GM12878 (cell line): ENCODE measurements at regions not wholly inside any gene's neighbourhood (a gene's known extent, or its start where the extent isn't known, plus 50 kb on each side); places are given as distances from the start of the nearest gene placed in this dataset.

Source experiments
- ATAC-seq: fragments of 200-7000 bp; cut with Tn5 transposase; 3 replicates; pipeline ENCODE4 v1.9.1; 2020; ENCODE audit warnings: mild to moderate bottlenecking, moderate library complexity
- BruUV-seq: library from RNA; stranded (reverse); fragments of 400-500 nt; replicated peaks from 2 replicates; lab custom pipeline; 2021; lab: Mats Ljungman, UMichigan
- CTCF ChIA-PET: fragments of 300-600 bp; sonication (Branson Sonifier 250); formaldehyde crosslinking; extraction: SDS; loops from one replicate; lab custom pipeline; 2021; ENCODE audit warnings: inconsistent platforms; lab: Yijun Ruan, JAX
- POLR2A ChIA-PET: fragments of 350-600 bp; formaldehyde crosslinking; extraction: SDS; loops from one replicate; lab custom pipeline; 2021; ENCODE audit warnings: inconsistent platforms; lab: Charles Lee
- RAD21 ChIA-PET: fragments of 300-600 bp; sonication (Branson Sonifier 250); formaldehyde crosslinking; loops from one replicate; lab custom pipeline; 2023; ENCODE audit warnings: antibody characterized with exemption; ENCODE audit not compliant: unreplicated experiment; lab: Charles Lee
- SMC1A ChIA-PET: fragments of 300-600 bp; sonication (Branson Sonifier 250); formaldehyde crosslinking; loops from one replicate; lab custom pipeline; 2023; ENCODE audit not compliant: unreplicated experiment, uncharacterized antibody; lab: Charles Lee
- DNase-seq: peaks from one replicate; pipeline ENCODE4 v3.0.0-alpha.2; 2011; ENCODE audit warnings: low read depth, low spot score
- FAIRE-seq: peaks from 3 replicates; lab custom pipeline; 2011; peaks lifted over from hg19 to GRCh38; lab: Jason Lieb, UNC
- H2AFZ ChIP-seq: 2 replicates; pipeline ENCODE4 v1.6.0; 2011; ENCODE audit warnings: low read depth, low read length, control low read depth; ENCODE audit not compliant: control insufficient read depth
- H3K27ac ChIP-seq: 2 replicates; pipeline ENCODE4 v1.5.1; 2011; ENCODE audit warnings: control low read depth; ENCODE audit not compliant: control insufficient read depth, insufficient read depth
- H3K27me3 ChIP-seq, 2 experiments: replicated peaks in 1 of 2; 2 replicates each; pipeline versions ENCODE4 v1.6.0 to v1.6.1; 2011; ENCODE audit warnings: low read length in 1 of 2; ENCODE audit not compliant: control insufficient read depth in 2 of 2, insufficient read depth in 2 of 2
- H3K36me3 ChIP-seq, 2 experiments: 2 replicates each; pipeline ENCODE4 v1.5.1; 2011; ENCODE audit warnings: low read length in 1 of 2; ENCODE audit not compliant: control insufficient read depth in 2 of 2, insufficient read depth in 2 of 2
- H3K4me1 ChIP-seq: 2 replicates; pipeline ENCODE4 v1.6.1; 2011; ENCODE audit warnings: mild to moderate bottlenecking, low read length, moderate library complexity, mixed read lengths; ENCODE audit not compliant: control insufficient read depth, insufficient read depth
- H3K4me2 ChIP-seq: 2 replicates; pipeline ENCODE4 v1.6.0; 2011; ENCODE audit warnings: control low read depth; ENCODE audit not compliant: control insufficient read depth, insufficient read depth
- H3K4me3 ChIP-seq: fragments of 200-600 bp; sonication (generic); 2 replicates; pipeline ENCODE4 v1.5.1; 2016
- H3K79me2 ChIP-seq: 2 replicates; pipeline ENCODE4 v1.6.0; 2011; ENCODE audit warnings: low read length; ENCODE audit not compliant: control insufficient read depth, insufficient read depth
- H3K9ac ChIP-seq: 2 replicates; pipeline ENCODE4 v1.8.0; 2011; ENCODE audit warnings: low read length, control low read depth, mixed read lengths; ENCODE audit not compliant: control insufficient read depth, insufficient read depth
- H3K9me3 ChIP-seq: replicated peaks from 3 replicates; pipeline ENCODE4 v1.5.1; 2011; ENCODE audit warnings: mild to moderate bottlenecking, low read length; ENCODE audit not compliant: control insufficient read depth, insufficient read depth
- H4K20me1 ChIP-seq: 2 replicates; pipeline ENCODE4 v1.6.0; 2011; ENCODE audit not compliant: control insufficient read depth, insufficient read depth
- BCL11A ChIP-seq: IDR thresholded peaks from 2 replicates; pipeline ENCODE4 v1.6.1; 2011; ENCODE audit warnings: low read depth, low read length
- CREB1 ChIP-seq: IDR thresholded peaks from 2 replicates; pipeline ENCODE4 v1.6.1; 2012; ENCODE audit warnings: low read depth, mild to moderate bottlenecking, inconsistent platforms
- GATAD2B ChIP-seq: fragments of 450-650 bp; conservative IDR thresholded peaks from 2 replicates; pipeline ENCODE4 v1.6.1; 2017; ENCODE audit warnings: low read depth, mild to moderate bottlenecking, moderate library complexity
- JUND ChIP-seq: IDR thresholded peaks from 2 replicates; pipeline ENCODE4 v1.6.1; 2012; ENCODE audit warnings: low read depth, mild to moderate bottlenecking, low read length, improper control_type of control experiment, moderate library complexity
- MEF2A ChIP-seq: IDR thresholded peaks from 2 replicates; pipeline ENCODE4 v1.6.1; 2011; ENCODE audit warnings: low read depth, mild to moderate bottlenecking, low read length, moderate library complexity; ENCODE audit not compliant: insufficient read depth
- MEF2B ChIP-seq: fragments of 450-650 bp; IDR thresholded peaks from 2 replicates; pipeline ENCODE4 v1.6.1; 2018; ENCODE audit warnings: mild to moderate bottlenecking, moderate library complexity; ENCODE audit not compliant: partially characterized antibody, poor library complexity, severe bottlenecking
- MYC ChIP-seq: IDR thresholded peaks from 2 replicates; pipeline ENCODE4 v1.6.1; 2011; ENCODE audit warnings: mild to moderate bottlenecking, low read length, moderate library complexity, inconsistent platforms; ENCODE audit not compliant: insufficient read depth, insufficient replicate concordance, insufficient read length, severe bottlenecking
- POLR2AphosphoS5 ChIP-seq: IDR thresholded peaks from 2 replicates; pipeline ENCODE4 v1.6.1; 2011; ENCODE audit warnings: mild to moderate bottlenecking, low read length, inconsistent platforms
- RUNX3 ChIP-seq: IDR thresholded peaks from 2 replicates; pipeline ENCODE4 v1.6.1; 2012; ENCODE audit warnings: low read length, inconsistent platforms
- SPI1 ChIP-seq: IDR thresholded peaks from 2 replicates; pipeline ENCODE4 v1.6.1; 2011; ENCODE audit warnings: low read depth, mild to moderate bottlenecking, low read length, moderate library complexity, borderline replicate concordance; ENCODE audit not compliant: insufficient read depth
- TBL1XR1 ChIP-seq: IDR thresholded peaks from 2 replicates; pipeline ENCODE4 v1.6.1; 2012; ENCODE audit warnings: low read depth, low read length, improper control_type of control experiment
- ZNF207 ChIP-seq: fragments of 450-650 bp; IDR thresholded peaks from 2 replicates; pipeline ENCODE4 v1.6.1; 2014; ENCODE audit warnings: antibody characterized with exemption, mild to moderate bottlenecking, borderline replicate concordance
- WGBS: methylation state at CpG from one replicate; pipeline ENCODE4 v1.1.6; 2016; ENCODE audit warnings: low lambda C conversion rate; ENCODE audit not compliant: insufficient replicate concordance, insufficient coverage; ENCODE audit errors: missing lambda C conversion rate; 5-methylcytosine and 5-hydroxymethylcytosine counted together
- in situ Hi-C: fragments of 300-500 bp; cut with MboI; formaldehyde crosslinking; loops from 9 replicates; pipeline ENCODE4 v1.14.3; 2018; ENCODE audit warnings: mixed read lengths
- intact Hi-C: fragments of 100-400 bp; cut with micrococcal nuclease; formaldehyde crosslinking; loops from one replicate; pipeline ENCODE4 v1.14.2; 2022; ENCODE audit not compliant: unreplicated experiment
- TF ChIP-seq, protein P1 (sequence below): fragments of 450-650 bp; IDR thresholded peaks from 2 replicates; pipeline ENCODE4 v1.6.1; 2017; ENCODE audit warnings: mild to moderate bottlenecking, moderate library complexity
- TF ChIP-seq, protein P2 (sequence below): IDR thresholded peaks from 2 replicates; pipeline ENCODE4 v1.6.1; 2011; ENCODE audit warnings: mild to moderate bottlenecking, low read depth, low read length, moderate library complexity; ENCODE audit not compliant: insufficient replicate concordance
- TF ChIP-seq, protein P3 (sequence below): IDR thresholded peaks from 2 replicates; pipeline ENCODE4 v1.6.1; 2012; ENCODE audit warnings: improper control_type of control experiment, low read depth, low read length; ENCODE audit not compliant: insufficient replicate concordance

DNA sequence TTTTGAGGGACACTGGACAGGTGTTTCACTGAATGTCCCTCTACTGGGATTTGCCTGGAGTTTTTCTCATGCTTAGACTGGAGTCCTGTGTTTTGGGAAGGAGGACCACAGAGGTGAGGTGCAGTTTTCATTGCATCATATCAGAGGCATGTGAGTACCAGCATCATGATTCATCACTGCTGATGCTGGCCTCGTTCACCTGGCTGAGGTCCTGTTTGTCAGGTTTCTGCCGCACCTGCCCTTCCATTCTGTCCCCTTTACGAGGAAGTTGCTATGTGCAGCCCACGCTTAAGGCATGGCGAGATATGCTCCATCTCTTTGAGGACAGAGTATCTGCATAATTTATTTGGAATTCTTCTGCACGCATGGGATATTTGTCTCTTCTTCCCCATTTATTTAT, 162.1 kb downstream of the TENT4A start:
- Histone ChIP-seq H3K27me3 (no peaks in the 10 kb centered on the region), H3K9ac (no peak overlapping the region), H3K36me3 (no peaks in the 10 kb centered on the region), H3K27ac (no peak overlapping the region), H3K4me3 (no peak overlapping the region), H2AFZ (no peak overlapping the region), H4K20me1 (no peaks in the 10 kb centered on the region), H3K9me3 (no peaks in the 10 kb centered on the region), H3K4me2 (no peak overlapping the region), H3K4me1 (no peaks in the 10 kb centered on the region), H3K79me2 (no peaks in the 10 kb centered on the region)
- no peak for FAIRE-seq
- no peak for DNase-seq
- POLR2A ChIA-PET, result interaction anchor here (0.7 kb wide), 1 partner anchor 592 kb away, joined by 4 read pairs; no protein-coding TSS in a partner anchor
- in situ Hi-C loops (no loop called here), intact Hi-C loops (no loop called here)
- RAD21 ChIA-PET, result no interaction called here
- CTCF ChIA-PET, result no interaction called here
- WGBS, result 36% methylated on average over 6 of the region's 6 CpGs
- no TSS peak for BruUV-seq
- SMC1A ChIA-PET, result no interaction called here
- no peak for ATAC-seq
- TF ChIP-seq MEF2A (no peak), POLR2AphosphoS5 (no peak), TBL1XR1 (no peak), SPI1 (no peak), CREB1 (no peak), ZNF207 (no peak), JUND (no peak), RUNX3 (no peak), BCL11A (no peak), GATAD2B (no peak), MEF2B (no peak), MYC (no peak)
- TF ChIP-seq, protein P1, sequence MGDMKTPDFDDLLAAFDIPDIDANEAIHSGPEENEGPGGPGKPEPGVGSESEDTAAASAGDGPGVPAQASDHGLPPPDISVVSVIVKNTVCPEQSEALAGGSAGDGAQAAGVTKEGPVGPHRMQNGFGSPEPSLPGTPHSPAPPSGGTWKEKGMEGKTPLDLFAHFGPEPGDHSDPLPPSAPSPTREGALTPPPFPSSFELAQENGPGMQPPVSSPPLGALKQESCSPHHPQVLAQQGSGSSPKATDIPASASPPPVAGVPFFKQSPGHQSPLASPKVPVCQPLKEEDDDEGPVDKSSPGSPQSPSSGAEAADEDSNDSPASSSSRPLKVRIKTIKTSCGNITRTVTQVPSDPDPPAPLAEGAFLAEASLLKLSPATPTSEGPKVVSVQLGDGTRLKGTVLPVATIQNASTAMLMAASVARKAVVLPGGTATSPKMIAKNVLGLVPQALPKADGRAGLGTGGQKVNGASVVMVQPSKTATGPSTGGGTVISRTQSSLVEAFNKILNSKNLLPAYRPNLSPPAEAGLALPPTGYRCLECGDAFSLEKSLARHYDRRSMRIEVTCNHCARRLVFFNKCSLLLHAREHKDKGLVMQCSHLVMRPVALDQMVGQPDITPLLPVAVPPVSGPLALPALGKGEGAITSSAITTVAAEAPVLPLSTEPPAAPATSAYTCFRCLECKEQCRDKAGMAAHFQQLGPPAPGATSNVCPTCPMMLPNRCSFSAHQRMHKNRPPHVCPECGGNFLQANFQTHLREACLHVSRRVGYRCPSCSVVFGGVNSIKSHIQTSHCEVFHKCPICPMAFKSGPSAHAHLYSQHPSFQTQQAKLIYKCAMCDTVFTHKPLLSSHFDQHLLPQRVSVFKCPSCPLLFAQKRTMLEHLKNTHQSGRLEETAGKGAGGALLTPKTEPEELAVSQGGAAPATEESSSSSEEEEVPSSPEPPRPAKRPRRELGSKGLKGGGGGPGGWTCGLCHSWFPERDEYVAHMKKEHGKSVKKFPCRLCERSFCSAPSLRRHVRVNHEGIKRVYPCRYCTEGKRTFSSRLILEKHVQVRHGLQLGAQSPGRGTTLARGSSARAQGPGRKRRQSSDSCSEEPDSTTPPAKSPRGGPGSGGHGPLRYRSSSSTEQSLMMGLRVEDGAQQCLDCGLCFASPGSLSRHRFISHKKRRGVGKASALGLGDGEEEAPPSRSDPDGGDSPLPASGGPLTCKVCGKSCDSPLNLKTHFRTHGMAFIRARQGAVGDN, result no peak
- TF ChIP-seq, protein P2, sequence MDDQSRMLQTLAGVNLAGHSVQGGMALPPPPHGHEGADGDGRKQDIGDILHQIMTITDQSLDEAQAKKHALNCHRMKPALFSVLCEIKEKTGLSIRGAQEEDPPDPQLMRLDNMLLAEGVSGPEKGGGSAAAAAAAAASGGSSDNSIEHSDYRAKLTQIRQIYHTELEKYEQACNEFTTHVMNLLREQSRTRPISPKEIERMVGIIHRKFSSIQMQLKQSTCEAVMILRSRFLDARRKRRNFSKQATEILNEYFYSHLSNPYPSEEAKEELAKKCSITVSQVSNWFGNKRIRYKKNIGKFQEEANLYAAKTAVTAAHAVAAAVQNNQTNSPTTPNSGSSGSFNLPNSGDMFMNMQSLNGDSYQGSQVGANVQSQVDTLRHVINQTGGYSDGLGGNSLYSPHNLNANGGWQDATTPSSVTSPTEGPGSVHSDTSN, result no peak
- TF ChIP-seq, protein P3, sequence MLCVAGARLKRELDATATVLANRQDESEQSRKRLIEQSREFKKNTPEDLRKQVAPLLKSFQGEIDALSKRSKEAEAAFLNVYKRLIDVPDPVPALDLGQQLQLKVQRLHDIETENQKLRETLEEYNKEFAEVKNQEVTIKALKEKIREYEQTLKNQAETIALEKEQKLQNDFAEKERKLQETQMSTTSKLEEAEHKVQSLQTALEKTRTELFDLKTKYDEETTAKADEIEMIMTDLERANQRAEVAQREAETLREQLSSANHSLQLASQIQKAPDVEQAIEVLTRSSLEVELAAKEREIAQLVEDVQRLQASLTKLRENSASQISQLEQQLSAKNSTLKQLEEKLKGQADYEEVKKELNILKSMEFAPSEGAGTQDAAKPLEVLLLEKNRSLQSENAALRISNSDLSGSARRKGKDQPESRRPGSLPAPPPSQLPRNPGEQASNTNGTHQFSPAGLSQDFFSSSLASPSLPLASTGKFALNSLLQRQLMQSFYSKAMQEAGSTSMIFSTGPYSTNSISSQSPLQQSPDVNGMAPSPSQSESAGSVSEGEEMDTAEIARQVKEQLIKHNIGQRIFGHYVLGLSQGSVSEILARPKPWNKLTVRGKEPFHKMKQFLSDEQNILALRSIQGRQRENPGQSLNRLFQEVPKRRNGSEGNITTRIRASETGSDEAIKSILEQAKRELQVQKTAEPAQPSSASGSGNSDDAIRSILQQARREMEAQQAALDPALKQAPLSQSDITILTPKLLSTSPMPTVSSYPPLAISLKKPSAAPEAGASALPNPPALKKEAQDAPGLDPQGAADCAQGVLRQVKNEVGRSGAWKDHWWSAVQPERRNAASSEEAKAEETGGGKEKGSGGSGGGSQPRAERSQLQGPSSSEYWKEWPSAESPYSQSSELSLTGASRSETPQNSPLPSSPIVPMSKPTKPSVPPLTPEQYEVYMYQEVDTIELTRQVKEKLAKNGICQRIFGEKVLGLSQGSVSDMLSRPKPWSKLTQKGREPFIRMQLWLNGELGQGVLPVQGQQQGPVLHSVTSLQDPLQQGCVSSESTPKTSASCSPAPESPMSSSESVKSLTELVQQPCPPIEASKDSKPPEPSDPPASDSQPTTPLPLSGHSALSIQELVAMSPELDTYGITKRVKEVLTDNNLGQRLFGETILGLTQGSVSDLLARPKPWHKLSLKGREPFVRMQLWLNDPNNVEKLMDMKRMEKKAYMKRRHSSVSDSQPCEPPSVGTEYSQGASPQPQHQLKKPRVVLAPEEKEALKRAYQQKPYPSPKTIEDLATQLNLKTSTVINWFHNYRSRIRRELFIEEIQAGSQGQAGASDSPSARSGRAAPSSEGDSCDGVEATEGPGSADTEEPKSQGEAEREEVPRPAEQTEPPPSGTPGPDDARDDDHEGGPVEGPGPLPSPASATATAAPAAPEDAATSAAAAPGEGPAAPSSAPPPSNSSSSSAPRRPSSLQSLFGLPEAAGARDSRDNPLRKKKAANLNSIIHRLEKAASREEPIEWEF, result no peak
